Left ventricle myocardium inferior (tissue), 1 donor: ENCODE measurements at regions not wholly inside any gene's neighbourhood (a gene's known extent, or its start where the extent isn't known, plus 50 kb on each side); places are given as distances from the start of the nearest gene placed in this dataset.
A peak's percentile ranks its signal among the peaks of the same experiment; 100 is the strongest.

Source experiments
- DNase-seq: peaks from one replicate; pipeline ENCODE4 v3.0.0-alpha.2; 2020
- H3K27ac ChIP-seq: fragments of 200-600 bp; replicated peaks from 2 replicates; pipeline ENCODE4 v1.8.0; 2021
- H3K27me3 ChIP-seq: fragments of 200-600 bp; 2 replicates; pipeline ENCODE4 v1.8.0; 2021; ENCODE audit warnings: low read depth
- H3K36me3 ChIP-seq: fragments of 200-600 bp; 2 replicates; pipeline ENCODE4 v1.8.0; 2021
- H3K4me1 ChIP-seq: fragments of 200-600 bp; 2 replicates; pipeline ENCODE4 v1.8.0; 2021
- H3K4me3 ChIP-seq: fragments of 200-600 bp; 2 replicates; pipeline ENCODE4 v1.8.0; 2021; ENCODE audit warnings: mild to moderate bottlenecking, moderate library complexity
- H3K9me3 ChIP-seq: fragments of 200-600 bp; replicated peaks from 2 replicates; pipeline ENCODE4 v1.8.0; 2021
- intact Hi-C: fragments of 100-400 bp; cut with micrococcal nuclease; formaldehyde crosslinking; loops from one replicate; pipeline ENCODE4 v1.11.0; 2022
- TF ChIP-seq, protein P1 (sequence below): fragments of 200-600 bp; IDR thresholded peaks from 2 replicates; pipeline ENCODE4 v1.8.0; 2021; ENCODE audit warnings: antibody characterized with exemption, mild to moderate bottlenecking, borderline replicate concordance
- donor health status: DM: no; HTN: yes; CAD: no; lungs with severe emphysema.

DNA sequence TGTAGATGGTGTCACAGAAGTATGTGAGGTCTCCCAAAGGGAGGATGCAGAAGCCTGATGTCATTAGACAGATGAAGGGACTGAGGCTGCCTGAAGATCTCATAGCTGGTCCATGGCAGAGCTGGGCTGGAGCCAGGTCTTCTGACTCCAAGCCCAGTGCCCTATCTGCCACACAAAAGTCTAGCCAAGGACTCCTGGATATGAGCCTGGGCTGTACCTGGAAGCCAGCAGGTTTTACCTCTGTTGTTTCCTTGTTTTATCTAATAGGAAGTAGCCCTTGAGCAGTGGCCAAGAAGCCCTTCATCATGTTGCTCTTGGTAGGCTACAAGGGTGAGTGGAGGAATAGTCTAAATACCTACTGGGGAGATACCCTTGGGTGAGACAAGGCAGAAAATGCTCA is 74.4 kb upstream of the SLC44A3 start:
- H3K36me3 ChIP-seq = no peaks in the 10 kb centered on the region
- DNase-seq = no peak
- no peaks in the 10 kb centered on the region for H3K4me1 ChIP-seq
- H3K4me3 ChIP-seq = no peak overlapping the region
- H3K27me3 ChIP-seq = no peaks in the 10 kb centered on the region
- intact Hi-C loops = no loop called here
- H3K27ac ChIP-seq = no peak overlapping the region
- TF ChIP-seq, protein P1, sequence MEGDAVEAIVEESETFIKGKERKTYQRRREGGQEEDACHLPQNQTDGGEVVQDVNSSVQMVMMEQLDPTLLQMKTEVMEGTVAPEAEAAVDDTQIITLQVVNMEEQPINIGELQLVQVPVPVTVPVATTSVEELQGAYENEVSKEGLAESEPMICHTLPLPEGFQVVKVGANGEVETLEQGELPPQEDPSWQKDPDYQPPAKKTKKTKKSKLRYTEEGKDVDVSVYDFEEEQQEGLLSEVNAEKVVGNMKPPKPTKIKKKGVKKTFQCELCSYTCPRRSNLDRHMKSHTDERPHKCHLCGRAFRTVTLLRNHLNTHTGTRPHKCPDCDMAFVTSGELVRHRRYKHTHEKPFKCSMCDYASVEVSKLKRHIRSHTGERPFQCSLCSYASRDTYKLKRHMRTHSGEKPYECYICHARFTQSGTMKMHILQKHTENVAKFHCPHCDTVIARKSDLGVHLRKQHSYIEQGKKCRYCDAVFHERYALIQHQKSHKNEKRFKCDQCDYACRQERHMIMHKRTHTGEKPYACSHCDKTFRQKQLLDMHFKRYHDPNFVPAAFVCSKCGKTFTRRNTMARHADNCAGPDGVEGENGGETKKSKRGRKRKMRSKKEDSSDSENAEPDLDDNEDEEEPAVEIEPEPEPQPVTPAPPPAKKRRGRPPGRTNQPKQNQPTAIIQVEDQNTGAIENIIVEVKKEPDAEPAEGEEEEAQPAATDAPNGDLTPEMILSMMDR = no peak
- peaks cover 14% of the 10 kb centered on the region for H3K9me3 ChIP-seq

DNA sequence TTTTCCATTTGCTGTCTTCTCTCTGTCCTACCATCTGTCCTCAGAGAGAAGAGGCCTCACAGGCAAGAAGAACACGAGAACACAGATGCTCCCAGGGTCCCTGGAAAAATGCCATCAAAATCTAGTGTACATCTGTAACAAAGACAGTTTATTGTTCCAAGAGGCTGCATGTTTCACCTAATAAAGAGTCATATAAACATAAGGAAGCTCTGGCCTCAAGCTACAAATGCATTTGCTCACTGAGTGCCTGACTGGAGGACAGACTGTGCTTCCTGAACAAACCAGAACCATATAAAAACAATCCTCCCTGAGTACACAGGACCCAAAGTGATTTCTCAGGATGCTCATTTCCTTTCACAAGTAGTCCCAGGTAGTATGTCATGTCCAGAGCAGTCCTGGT is 76.3 kb upstream of the SLC44A3 start:
- peak overlapping the region; percentile 47 for H3K27ac ChIP-seq

DNA sequence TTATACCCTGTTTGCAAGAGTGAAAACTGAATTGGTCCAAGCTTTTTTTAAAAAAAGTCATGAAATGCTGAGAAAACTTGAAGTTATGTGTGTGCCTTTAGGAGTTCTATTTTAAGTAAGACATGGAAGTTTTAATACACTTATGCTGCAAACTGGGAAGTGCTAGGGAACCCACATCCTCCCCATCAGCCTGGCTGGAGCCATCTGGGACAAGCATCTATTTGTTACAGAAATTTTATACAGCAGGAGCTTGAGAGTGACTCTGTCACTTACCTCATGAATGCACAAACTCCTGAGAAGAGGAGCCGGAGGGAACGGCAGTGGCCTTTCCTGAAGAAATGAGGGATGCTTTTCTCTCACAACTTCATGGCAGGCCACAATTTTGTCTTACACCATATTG is 78.2 kb upstream of the SLC44A3 start:
- Histone ChIP-seq H3K9me3 (no peaks in the 10 kb centered on the region), H3K27ac (no peak overlapping the region), H3K36me3 (no peaks in the 10 kb centered on the region), H3K4me3 (no peak overlapping the region), H3K4me1 (peaks cover 11% of the 10 kb centered on the region), H3K27me3 (no peaks in the 10 kb centered on the region)
- no peak for DNase-seq
- TF ChIP-seq, protein P1 = no peak
- intact Hi-C loops = no loop called here

More for the DNA sequence above, 76.3 kb upstream of the SLC44A3 start:
- no peaks in the 10 kb centered on the region for H3K36me3 ChIP-seq
- intact Hi-C loops = no loop called here
- TF ChIP-seq, protein P1 = no peak
- H3K9me3 ChIP-seq = peaks cover 3% of the 10 kb centered on the region
- no peaks in the 10 kb centered on the region for H3K27me3 ChIP-seq
- peaks cover 3% of the 10 kb centered on the region for H3K4me1 ChIP-seq
- H3K4me3 ChIP-seq = no peak overlapping the region
- no peak for DNase-seq

DNA sequence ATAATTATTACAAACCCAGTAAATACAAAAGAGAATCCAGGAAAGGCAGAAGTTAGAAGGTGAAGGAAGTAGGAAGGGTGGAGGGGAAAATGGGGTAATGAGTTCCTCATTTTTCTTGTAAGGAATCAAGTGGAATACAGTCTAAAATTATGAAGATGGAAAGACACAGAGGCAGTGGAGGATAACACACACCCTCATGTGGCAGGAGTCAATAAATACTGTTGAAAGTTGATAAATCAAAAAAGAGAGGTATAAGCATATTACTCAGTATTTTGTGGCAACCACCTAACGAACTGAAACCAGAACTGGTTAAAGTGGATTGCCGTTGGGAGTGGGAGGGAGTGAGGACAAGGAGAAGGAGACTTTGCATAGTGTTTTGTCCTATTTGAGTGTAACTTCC is 78.6 kb upstream of the SLC44A3 start:
- Histone ChIP-seq H3K27ac (no peak overlapping the region), H3K4me3 (no peak overlapping the region), H3K4me1 (peaks cover 14% of the 10 kb centered on the region), H3K36me3 (no peaks in the 10 kb centered on the region), H3K9me3 (no peaks in the 10 kb centered on the region), H3K27me3 (no peaks in the 10 kb centered on the region)
- DNase-seq = no peak
- TF ChIP-seq, protein P1 = no peak
- intact Hi-C loops = no loop called here

DNA sequence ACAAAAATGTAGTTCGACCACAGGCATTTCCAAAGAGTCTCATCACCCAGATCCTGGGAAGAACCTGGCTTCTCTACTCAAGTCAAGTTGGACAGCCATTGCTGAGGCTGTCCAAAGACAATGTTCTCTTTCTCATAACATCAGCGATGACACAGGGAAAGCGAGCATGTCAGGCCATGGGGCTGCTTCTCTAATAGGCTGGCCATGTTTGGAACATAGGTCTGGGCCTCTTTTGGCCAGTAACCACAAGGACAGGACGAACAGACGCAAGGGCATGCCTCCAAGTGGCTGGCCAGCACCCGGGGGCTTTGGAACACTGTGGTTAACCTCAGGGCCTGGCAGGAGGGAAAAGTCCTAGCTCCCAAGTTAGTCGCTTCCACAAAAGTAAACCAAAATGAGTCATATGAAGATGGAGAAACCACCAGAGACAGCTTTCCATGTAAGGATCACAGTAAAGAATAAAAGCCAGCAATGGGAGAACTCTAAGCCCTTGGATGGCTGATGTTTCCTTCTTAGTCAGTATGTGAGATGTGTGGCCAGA is 80.6 kb upstream of the SLC44A3 start:
- no peak for DNase-seq

More for the DNA sequence above, 80.6 kb upstream of the SLC44A3 start:
- no peaks in the 10 kb centered on the region for H3K27me3 ChIP-seq
- H3K36me3 ChIP-seq = no peaks in the 10 kb centered on the region
- H3K4me3 ChIP-seq = no peak overlapping the region
- H3K27ac ChIP-seq = no peak overlapping the region
- intact Hi-C loops = no loop called here
- H3K9me3 ChIP-seq = no peaks in the 10 kb centered on the region
- TF ChIP-seq, protein P1 = no peak
- peaks cover 26% of the 10 kb centered on the region for H3K4me1 ChIP-seq
